K562 (cell line): ENCODE measurements at regions not wholly inside any gene's neighbourhood (a gene's known extent, or its start where the extent isn't known, plus 50 kb on each side); places are given as distances from the start of the nearest gene placed in this dataset.

Experiments used
- ATAC-seq: fragments of 200-7000 bp; cut with Tn5 transposase; 3 replicates; pipeline ENCODE4 v1.9.1; 2020; ENCODE audit warnings: moderate library complexity
- BruUV-seq: library from RNA; stranded (reverse); fragments of 400-500 nt; replicated peaks from 2 replicates; lab custom pipeline; 2021; lab: Mats Ljungman, UMichigan
- CTCF ChIA-PET: fragments of 300-600 bp; formaldehyde crosslinking; extraction: SDS; loops from one replicate; lab custom pipeline; 2021; ENCODE audit warnings: low intra/inter-chr PET ratio; lab: Yijun Ruan, JAX
- POLR2A ChIA-PET: fragments of 300-600, 350-650 bp; sonication (Branson Sonifier 250); formaldehyde crosslinking; extraction: SDS; loops from one replicate; lab custom pipeline; 2021; ENCODE audit warnings: antibody characterized with exemption, inconsistent platforms; lab: Yijun Ruan, JAX
- DNase-seq, 4 experiments: peaks; one replicate each; pipeline versions ENCODE4 v3.0.0 to v3.0.0-alpha.2; 2011 to 2018; ENCODE audit warnings: low spot score in 3 of 4, mixed read lengths in 3 of 4; ENCODE audit errors: extremely low read depth in 1 of 4
- FAIRE-seq: peaks from 2 replicates; lab custom pipeline; 2011; peaks lifted over from hg19 to GRCh38; lab: Jason Lieb, UNC
- H2AFZ ChIP-seq: 2 replicates; pipeline ENCODE4 v1.6.0; 2011; ENCODE audit warnings: low read depth, low read length, control low read depth, inconsistent platforms
- H3K27ac ChIP-seq: fragments of 200-600 bp; 3 replicates; pipeline ENCODE4 v1.8.0; 2011; ENCODE audit warnings: low read depth, mild to moderate bottlenecking, control low read depth, inconsistent platforms, low read length, moderate library complexity, mixed read lengths; ENCODE audit errors: extremely low read depth
- H3K27me3 ChIP-seq, 2 experiments: fragments of 300-600 bp in 1 of 2; 2 replicates in 1 of 2; 3 replicates in 1 of 2; pipeline versions ENCODE4 v1.6.0 to v1.8.0; 2011; ENCODE audit warnings: inconsistent platforms in 2 of 2, low read length in 2 of 2, mild to moderate bottlenecking in 1 of 2, mixed read lengths in 1 of 2, moderate library complexity in 1 of 2; ENCODE audit not compliant: control insufficient read depth in 2 of 2, insufficient read depth in 2 of 2
- H3K36me3 ChIP-seq: fragments of 300-600 bp; 3 replicates; pipeline ENCODE4 v1.8.0; 2011; ENCODE audit warnings: mild to moderate bottlenecking, low read length, inconsistent platforms; ENCODE audit not compliant: control insufficient read depth, insufficient read depth
- H3K4me1 ChIP-seq, 2 experiments: fragments of 200-600 bp in 1 of 2; replicated peaks in 1 of 2; 2 replicates in 1 of 2; 3 replicates in 1 of 2; pipeline versions ENCODE4 v1.5.1 to v1.8.0; 2011; ENCODE audit warnings: inconsistent platforms in 2 of 2, low read length in 2 of 2, mild to moderate bottlenecking in 1 of 2, mixed read lengths in 1 of 2, moderate library complexity in 1 of 2; ENCODE audit not compliant: control insufficient read depth in 2 of 2, insufficient read depth in 2 of 2
- H3K4me2 ChIP-seq: 2 replicates; pipeline ENCODE4 v1.6.1; 2011; ENCODE audit warnings: low read length, control low read depth, inconsistent platforms, mixed read lengths; ENCODE audit not compliant: insufficient read depth
- H3K4me3 ChIP-seq: fragments of 200-600 bp; sonication (generic), shearing (Covaris generic); 2 replicates; pipeline ENCODE4 v1.5.1; 2016; ENCODE audit warnings: control low read depth, inconsistent platforms
- H3K79me2 ChIP-seq: fragments of 200-600 bp; 3 replicates; pipeline ENCODE4 v1.8.0; 2011; ENCODE audit warnings: low read length, inconsistent platforms; ENCODE audit not compliant: control insufficient read depth, insufficient read depth
- H3K9ac ChIP-seq, 2 experiments: 2 replicates each; pipeline versions ENCODE4 v1.6.0 to v1.6.1; 2011; ENCODE audit warnings: low read depth in 2 of 2, low read length in 2 of 2, control low read depth in 1 of 2, inconsistent platforms in 1 of 2, mild to moderate bottlenecking in 1 of 2, mixed read lengths in 1 of 2; ENCODE audit not compliant: insufficient read depth in 1 of 2
- H3K9me1 ChIP-seq: one replicate; pipeline ENCODE4 v1.6.0; 2011; ENCODE audit warnings: inconsistent platforms, mild to moderate bottlenecking, low read length, moderate library complexity; ENCODE audit not compliant: control insufficient read depth, insufficient read depth
- H3K9me3 ChIP-seq: replicated peaks from 2 replicates; pipeline ENCODE4 v1.5.1; 2011; ENCODE audit warnings: low read depth, low read length, inconsistent platforms; ENCODE audit not compliant: control insufficient read depth, insufficient read depth
- H4K20me1 ChIP-seq: replicated peaks from 2 replicates; pipeline ENCODE4 v1.6.1; 2011; ENCODE audit warnings: low read length, inconsistent platforms, mixed read lengths; ENCODE audit not compliant: control insufficient read depth, insufficient read depth
- CTCF ChIP-seq, 3 experiments: IDR thresholded peaks in 2 of 3; conservative IDR thresholded peaks in 1 of 3; 2 replicates each; pipeline ENCODE4 v1.5.1; 2011 to 2012; ENCODE audit warnings: low read length in 3 of 3, mild to moderate bottlenecking in 3 of 3, control low read depth in 2 of 3, improper control_type of control experiment in 1 of 3, inconsistent platforms in 1 of 3, low read depth in 1 of 3, mixed read lengths in 1 of 3, moderate library complexity in 1 of 3; ENCODE audit not compliant: insufficient read depth in 2 of 3
- MTA2 ChIP-seq: fragments of 450-650 bp; IDR thresholded peaks from 2 replicates; pipeline ENCODE4 v1.6.1; 2016; ENCODE audit warnings: low read depth
- TOE1 ChIP-seq, 2 experiments: fragments of 450-650 bp in 1 of 2; sonication (generic) in 1 of 2; formaldehyde crosslinking in 1 of 2; IDR thresholded peaks; 2 replicates each; pipeline versions ENCODE4 v1.7.1 to v1.8.0; 2016 to 2022; ENCODE audit warnings: borderline replicate concordance in 2 of 2, mild to moderate bottlenecking in 2 of 2, antibody characterized with exemption in 1 of 2, inconsistent platforms in 1 of 2, low read depth in 1 of 2, missing genetic modification reagents in 1 of 2, moderate library complexity in 1 of 2
- ZNF668 ChIP-seq: fragments of 250-450 bp; sonication (Bioruptor Pico); IDR thresholded peaks from 2 replicates; pipeline ENCODE4 v1.8.0; 2022; ENCODE audit warnings: mild to moderate bottlenecking, inconsistent platforms
- WGBS: fragments of 100-300 bp; shearing (Covaris generic); methylation state at CpG from one replicate; pipeline ENCODE4 v1.1.6; 2016; ENCODE audit warnings: low coverage, mixed read lengths; ENCODE audit not compliant: insufficient coverage; ENCODE audit errors: missing lambda C conversion rate; 5-methylcytosine and 5-hydroxymethylcytosine counted together
- in situ Hi-C: fragments of 300-500 bp; cut with MboI; formaldehyde crosslinking; loops from 4 replicates; pipeline ENCODE4 v1.15.0; 2018; ENCODE audit warnings: inconsistent platforms, mixed read lengths
- intact Hi-C: fragments of 100-400 bp; cut with micrococcal nuclease; formaldehyde crosslinking; loops from 2 replicates; pipeline ENCODE4 v1.14.2; 2022

- Histone ChIP-seq H3K36me3 (no peaks in the 10 kb centered on the region), H3K4me3 (no peak overlapping the region), H2AFZ (no peak overlapping the region), H3K9me3 (no peaks in the 10 kb centered on the region), H3K4me2 (no peak overlapping the region), H3K9ac (no peak overlapping the region), H3K9me1 (no peaks in the 10 kb centered on the region), H3K27ac (no peak overlapping the region), H4K20me1 (no peaks in the 10 kb centered on the region), H3K4me1 (peaks cover 0 to 4% of the 10 kb centered on the region in 2 experiments; a peak in 1 of 5 replicates), H3K79me2 (no peaks in the 10 kb centered on the region), H3K27me3 (peaks cover 2 to 5% of the 10 kb centered on the region in 2 experiments; a peak in 3 of 5 replicates)
- POLR2A ChIA-PET, result interaction anchor here (0.8 to 1.4 kb wide), 2 partner anchors 10 to 127 kb away, joined by 3 to 4 read pairs; no protein-coding TSS in a partner anchor
- CTCF ChIA-PET, result no interaction called here
- FAIRE-seq, result no peak
- DNase-seq, result no peak
- no peak for ATAC-seq
- TF ChIP-seq CTCF (IDR thresholded peaks at IDR 0.05 in 2 of 3, conservative IDR thresholded peaks at IDR 0.05 in 1 of 3; ENCODE audit: insufficient read depth in 2 of 3, low read depth in 1 of 3, low read length in 3 of 3), result 0 out of 6 replicates have a peak, but pooled peaks of 1 of the 3 experiments have one; percentile 9
- no peak for TF ChIP-seq TOE1 (IDR thresholded peaks at IDR 0.05; ENCODE audit: borderline replicate concordance)
- no peak for TF ChIP-seq TOE1 (CRISPR knock-in tag; IDR thresholded peaks at IDR 0.05; ENCODE audit: borderline replicate concordance, low read depth)
- TF ChIP-seq ZNF668 (CRISPR knock-in tag), result no peak
- no peak for TF ChIP-seq MTA2
- 2% methylated on average over 3 of the region's 3 CpGs for WGBS
- intact Hi-C loops (no loop called here), in situ Hi-C loops (no loop called here)
- no TSS peak for BruUV-seq
Observed at GRCh38 chr5:115374057-115374775, 77.8 kb upstream of the CCDC112 start.
